GM13976 (cell line): ENCODE measurements at regions not wholly inside any gene's neighbourhood (a gene's known extent, or its start where the extent isn't known, plus 50 kb on each side); places are given as distances from the start of the nearest gene placed in this dataset.

Source experiments
- DNase-seq: peaks from one replicate; pipeline ENCODE4 v3.0.0; 2012; ENCODE audit warnings: low spot score
- in situ Hi-C: fragments of 300-500 bp; cut with MboI; formaldehyde crosslinking; loops from one replicate; pipeline ENCODE4 v1.12.0; 2022; ENCODE audit warnings: low sequenced_read_pairs, mixed read lengths, inconsistent platforms; ENCODE audit not compliant: unreplicated experiment
- TF ChIP-seq, protein P1 (sequence below): IDR thresholded peaks from 2 replicates; pipeline ENCODE4 v1.5.1; 2012; ENCODE audit warnings: borderline replicate concordance, mild to moderate bottlenecking; ENCODE audit not compliant: insufficient read depth; ENCODE audit errors: extremely low read depth, missing control alignments, control extremely low read depth

DNA sequence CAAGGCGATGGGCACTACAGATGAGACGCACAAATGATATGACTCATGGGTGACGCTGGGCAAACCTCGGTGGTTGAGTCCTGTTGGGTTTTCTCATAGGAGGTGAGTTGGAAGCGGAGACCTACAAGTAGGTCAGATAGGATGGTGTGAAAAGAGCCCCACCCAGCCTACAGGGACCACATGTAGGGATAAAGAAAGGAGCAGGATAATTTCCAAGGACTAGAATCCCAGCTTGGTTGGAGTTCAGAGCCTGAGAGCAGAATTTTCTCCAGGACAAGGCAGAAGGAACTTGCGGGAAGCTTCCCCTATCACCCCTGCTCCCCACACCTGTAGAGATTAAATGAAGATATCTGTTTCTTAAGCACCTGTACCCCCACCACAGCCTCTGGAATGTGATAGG is 489.7 kb upstream of the CDH4 start:
- TF ChIP-seq, protein P1, sequence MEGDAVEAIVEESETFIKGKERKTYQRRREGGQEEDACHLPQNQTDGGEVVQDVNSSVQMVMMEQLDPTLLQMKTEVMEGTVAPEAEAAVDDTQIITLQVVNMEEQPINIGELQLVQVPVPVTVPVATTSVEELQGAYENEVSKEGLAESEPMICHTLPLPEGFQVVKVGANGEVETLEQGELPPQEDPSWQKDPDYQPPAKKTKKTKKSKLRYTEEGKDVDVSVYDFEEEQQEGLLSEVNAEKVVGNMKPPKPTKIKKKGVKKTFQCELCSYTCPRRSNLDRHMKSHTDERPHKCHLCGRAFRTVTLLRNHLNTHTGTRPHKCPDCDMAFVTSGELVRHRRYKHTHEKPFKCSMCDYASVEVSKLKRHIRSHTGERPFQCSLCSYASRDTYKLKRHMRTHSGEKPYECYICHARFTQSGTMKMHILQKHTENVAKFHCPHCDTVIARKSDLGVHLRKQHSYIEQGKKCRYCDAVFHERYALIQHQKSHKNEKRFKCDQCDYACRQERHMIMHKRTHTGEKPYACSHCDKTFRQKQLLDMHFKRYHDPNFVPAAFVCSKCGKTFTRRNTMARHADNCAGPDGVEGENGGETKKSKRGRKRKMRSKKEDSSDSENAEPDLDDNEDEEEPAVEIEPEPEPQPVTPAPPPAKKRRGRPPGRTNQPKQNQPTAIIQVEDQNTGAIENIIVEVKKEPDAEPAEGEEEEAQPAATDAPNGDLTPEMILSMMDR = no peak
- in situ Hi-C loops = no loop called here
- DNase-seq = no peak

DNA sequence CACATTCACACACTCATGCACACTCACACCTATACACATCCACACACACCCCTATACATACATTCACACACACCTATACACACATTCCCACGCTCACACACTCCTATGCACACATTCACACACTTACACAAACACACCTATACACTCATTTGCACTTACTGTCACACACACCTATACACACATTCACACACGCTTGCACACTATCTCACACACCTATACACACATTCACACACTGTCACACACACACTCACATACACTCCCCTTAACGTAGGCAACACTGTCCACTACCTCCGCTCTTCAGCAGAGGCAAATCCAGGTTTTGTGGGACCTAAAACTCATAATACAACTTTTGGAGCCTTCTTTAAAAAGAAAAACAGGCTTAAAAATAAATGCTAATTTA is 487.7 kb upstream of the CDH4 start:
- TF ChIP-seq, protein P1 = no peak
- in situ Hi-C loops = no loop called here
- DNase-seq = no peak

DNA sequence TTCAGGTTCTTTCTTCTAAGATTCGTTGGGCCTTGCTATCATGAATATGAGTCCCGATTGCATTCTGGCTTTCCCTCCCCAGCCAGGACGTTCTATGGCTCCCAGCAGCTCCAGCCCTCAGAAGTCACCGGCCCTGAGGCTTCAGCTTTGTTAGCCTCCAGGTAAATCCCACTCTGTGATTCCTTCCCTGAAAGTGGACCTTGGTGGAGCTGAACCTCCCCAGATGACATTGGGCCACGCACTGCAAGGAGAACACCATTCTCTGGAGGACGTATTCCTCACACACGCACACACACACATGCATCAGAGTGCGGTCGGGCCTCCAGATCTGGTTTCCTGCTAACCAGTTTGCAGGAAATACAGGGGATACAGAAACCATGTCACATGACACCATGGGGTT is 487.3 kb upstream of the CDH4 start:
- in situ Hi-C loops = no loop called here
- no peak for DNase-seq
- TF ChIP-seq, protein P1 = no peak

DNA sequence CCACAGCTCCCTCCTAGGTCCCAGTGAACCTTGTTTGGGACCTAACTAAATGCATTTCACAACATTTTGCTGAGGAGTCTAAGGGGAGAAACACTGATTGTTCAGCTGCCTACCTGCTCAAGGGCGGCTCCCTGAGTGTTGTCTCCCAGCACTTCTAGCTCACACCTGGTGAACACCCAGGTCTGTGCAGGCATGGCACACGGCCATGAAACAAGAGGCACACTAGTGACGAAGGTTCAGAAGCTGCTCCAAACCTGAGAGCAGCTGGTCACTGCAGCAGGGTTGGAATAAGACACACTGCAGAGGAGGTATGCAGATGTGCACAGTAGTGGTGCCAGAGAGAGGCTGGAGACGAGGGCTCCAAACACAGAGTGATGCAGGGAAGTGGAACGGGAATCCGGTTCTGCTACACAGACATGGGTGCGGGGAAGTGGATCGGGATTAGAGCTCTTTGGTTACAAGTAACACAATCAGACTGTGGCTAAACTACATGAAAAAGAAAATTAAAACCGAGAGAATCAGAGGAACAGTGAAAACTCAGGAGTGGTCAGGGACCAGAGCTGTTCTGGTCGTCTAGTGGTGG is 486.1 kb upstream of the CDH4 start:
- in situ Hi-C loops = no loop called here
- TF ChIP-seq, protein P1 = no peak
- no peak for DNase-seq

DNA sequence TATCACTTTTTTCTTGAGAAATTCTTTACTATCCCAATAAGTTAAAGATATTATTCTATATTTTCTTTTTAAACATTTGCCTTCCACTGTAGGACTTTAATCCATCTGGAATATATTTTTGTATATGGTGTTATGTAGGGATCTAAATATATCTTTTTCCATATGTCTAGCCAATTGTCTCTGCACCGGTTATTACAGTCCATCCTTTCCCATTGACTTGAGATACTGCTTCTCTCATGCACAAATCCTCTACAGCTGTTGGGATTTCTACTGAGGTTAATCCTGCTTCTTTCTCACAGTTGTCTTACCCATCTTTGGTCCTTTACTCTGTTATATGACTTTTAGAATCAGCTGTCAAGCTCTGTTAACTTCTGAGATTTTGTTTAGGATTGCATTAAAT is 483.8 kb upstream of the CDH4 start:
- in situ Hi-C loops = no loop called here
- TF ChIP-seq, protein P1 = no peak
- no peak for DNase-seq

DNA sequence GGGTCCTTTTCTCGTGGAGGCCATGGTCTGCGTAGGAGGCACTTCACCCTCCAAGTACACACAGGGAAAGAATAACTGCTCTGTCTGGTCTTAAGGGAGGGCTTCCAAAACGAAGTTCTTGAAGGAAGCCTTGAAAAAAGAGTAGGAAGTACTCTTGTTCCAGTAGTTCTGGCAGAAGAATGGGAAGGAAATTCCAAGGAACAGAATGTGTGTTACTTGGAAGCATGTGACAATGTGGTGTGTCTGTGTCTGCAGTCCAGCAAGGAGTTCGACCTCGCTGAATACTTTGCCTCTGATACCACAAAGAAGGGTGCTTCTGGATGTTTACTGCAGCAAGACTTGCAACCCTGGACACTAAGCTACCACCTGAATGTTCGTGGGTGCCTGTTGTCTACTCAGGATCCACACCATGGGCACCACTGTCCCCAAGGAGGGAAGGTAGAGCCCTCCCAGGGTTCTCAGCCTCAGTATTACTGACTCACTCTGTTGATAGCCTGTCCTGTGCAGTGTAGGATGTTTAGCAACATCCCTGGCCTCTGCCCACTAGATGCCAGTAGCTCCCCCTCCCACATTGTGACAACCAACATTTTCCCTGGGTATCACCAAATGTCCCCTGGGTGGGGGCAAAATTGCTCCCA is 471.6 kb upstream of the CDH4 start:
- TF ChIP-seq, protein P1 = no peak
- no peak for DNase-seq
- in situ Hi-C loops = no loop called here

DNA sequence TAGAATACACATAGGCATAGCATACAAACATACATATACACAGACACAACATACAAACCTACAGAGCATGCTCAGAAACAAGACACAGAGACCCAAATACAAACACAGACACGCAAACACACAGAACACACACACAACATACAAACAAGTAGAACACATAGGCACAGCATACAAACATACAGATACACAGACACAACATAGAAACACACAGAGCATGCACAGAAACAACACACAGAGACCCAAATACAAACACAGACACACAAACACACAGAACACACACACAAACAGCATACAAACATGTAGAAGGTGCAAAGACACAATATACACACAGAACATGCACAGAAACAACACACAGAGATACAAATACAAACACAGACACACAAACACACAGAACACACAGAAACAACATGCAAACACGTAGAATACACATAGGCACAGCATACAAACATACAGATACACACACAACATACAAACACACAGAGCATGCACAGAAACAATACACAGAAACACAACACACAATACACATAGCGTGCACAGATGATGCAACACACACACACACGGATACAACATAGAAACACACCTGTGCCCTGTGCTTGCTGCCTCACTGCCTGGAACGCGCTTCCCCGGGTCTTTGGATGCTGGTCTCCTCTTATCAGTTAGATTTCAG is 469.0 kb upstream of the CDH4 start:
- DNase-seq = no peak
- TF ChIP-seq, protein P1 = no peak
- in situ Hi-C loops = no loop called here
